CD14-positive monocyte (primary cell): ENCODE measurements at regions not wholly inside any gene's neighbourhood (a gene's known extent, or its start where the extent isn't known, plus 50 kb on each side); places are given as distances from the start of the nearest gene placed in this dataset.

Experiments used
- DNase-seq, 3 donors: peaks; one replicate each; pipeline ENCODE4 v3.0.0-alpha.2; 2011 to 2022
- H2AFZ ChIP-seq: 2 replicates; pipeline ENCODE4 v1.6.0; 2012; ENCODE audit warnings: mild to moderate bottlenecking, low read depth, low read length, inconsistent platforms; ENCODE audit not compliant: insufficient read depth, poor library complexity, severe bottlenecking
- H3K27ac ChIP-seq, 2 donors: 1 replicate in 1 of 2; 2 replicates in 1 of 2; pipeline ENCODE4 v1.5.1; 2012 to 2013; ENCODE audit warnings: low read length in 2 of 2, control low read depth in 1 of 2, inconsistent platforms in 1 of 2, low read depth in 1 of 2, mild to moderate bottlenecking in 1 of 2
- H3K27me3 ChIP-seq, 2 donors: one replicate each; pipeline versions ENCODE4 v1.6.0 to v1.6.1; 2011 to 2013; ENCODE audit warnings: low read length in 2 of 2; ENCODE audit not compliant: control insufficient read depth in 2 of 2, insufficient read depth in 2 of 2
- H3K36me3 ChIP-seq, 2 donors: replicated peaks in 1 of 2; 1 replicate in 1 of 2; 2 replicates in 1 of 2; pipeline versions ENCODE4 v1.5.1 to v1.6.1; 2012 to 2013; ENCODE audit warnings: low read length in 2 of 2, control low read depth in 1 of 2, inconsistent platforms in 1 of 2, mild to moderate bottlenecking in 1 of 2; ENCODE audit not compliant: insufficient read depth in 2 of 2, control insufficient read depth in 1 of 2
- H3K4me1 ChIP-seq, 2 donors: 1 replicate in 1 of 2; 2 replicates in 1 of 2; pipeline versions ENCODE4 v1.5.1 to v1.6.1; 2012 to 2013; ENCODE audit warnings: low read length in 2 of 2, control low read depth in 1 of 2, inconsistent platforms in 1 of 2, mild to moderate bottlenecking in 1 of 2, moderate library complexity in 1 of 2; ENCODE audit not compliant: insufficient read depth in 2 of 2, control insufficient read depth in 1 of 2
- H3K4me2 ChIP-seq: replicated peaks from 2 replicates; pipeline ENCODE3; 2012; ENCODE audit warnings: low read length, moderate library complexity, mild to moderate bottlenecking; ENCODE audit not compliant: poor library complexity, severe bottlenecking; ENCODE audit errors: extremely low read depth
- H3K4me3 ChIP-seq, 3 experiments: fragments of 200-600 bp in 1 of 3; sonication (generic) in 1 of 3; replicated peaks in 1 of 3; 1 replicate in 2 of 3; 2 replicates in 1 of 3; pipeline ENCODE4 v1.5.1; 2011 to 2013; ENCODE audit warnings: low read length in 3 of 3, mild to moderate bottlenecking in 3 of 3, control low read depth in 2 of 3, low read depth in 2 of 3, inconsistent platforms in 1 of 3, moderate library complexity in 1 of 3
- H3K79me2 ChIP-seq: 2 replicates; pipeline ENCODE4 v1.6.0; 2012; ENCODE audit warnings: mild to moderate bottlenecking, control low read depth, inconsistent platforms, low read length, moderate library complexity; ENCODE audit not compliant: insufficient read depth
- H3K9ac ChIP-seq: 2 replicates; pipeline ENCODE4 v1.6.0; 2017; ENCODE audit warnings: low read length, mild to moderate bottlenecking; ENCODE audit not compliant: insufficient read depth, poor library complexity, severe bottlenecking
- H3K9me3 ChIP-seq, 2 donors: replicated peaks in 1 of 2; 1 replicate in 1 of 2; 2 replicates in 1 of 2; pipeline versions ENCODE4 v1.5.1 to v1.6.1; 2012 to 2013; ENCODE audit warnings: low read length in 2 of 2, control low read depth in 1 of 2; ENCODE audit not compliant: control insufficient read depth in 1 of 2, insufficient read depth in 1 of 2
- H4K20me1 ChIP-seq: 2 replicates; pipeline ENCODE4 v1.6.0; 2012; ENCODE audit warnings: mild to moderate bottlenecking, low read length, control low read depth, moderate library complexity; ENCODE audit not compliant: insufficient read depth
- H3K27ac Mint-ChIP-seq, 7 donors: one replicate each; pipeline ENCODE4 v1.8.0; 2020; ENCODE audit warnings: mild to moderate bottlenecking in 7 of 7, mixed read lengths in 7 of 7, moderate library complexity in 6 of 7, inconsistent platforms in 2 of 7
- H3K27me3 Mint-ChIP-seq, 3 donors: one replicate each; pipeline ENCODE4 v1.8.0; 2021 to 2022; ENCODE audit warnings: low read depth in 3 of 3, mild to moderate bottlenecking in 3 of 3, mixed read lengths in 3 of 3, moderate library complexity in 3 of 3, inconsistent platforms in 1 of 3
- H3K36me3 Mint-ChIP-seq, 2 donors: one replicate each; pipeline ENCODE4 v1.8.0; 2020; ENCODE audit warnings: mixed read lengths in 2 of 2, inconsistent platforms in 1 of 2, mild to moderate bottlenecking in 1 of 2
- H3K4me1 Mint-ChIP-seq: one replicate; pipeline ENCODE4 v1.8.0; 2020; ENCODE audit warnings: mild to moderate bottlenecking, mixed read lengths
- H3K4me3 Mint-ChIP-seq, 2 donors: one replicate each; pipeline ENCODE4 v1.8.0; 2020; ENCODE audit warnings: mild to moderate bottlenecking in 2 of 2, mixed read lengths in 2 of 2, moderate library complexity in 1 of 2
- H3K9me3 Mint-ChIP-seq, 7 donors: one replicate each; pipeline ENCODE4 v1.8.0; 2020 to 2022; ENCODE audit warnings: mixed read lengths in 7 of 7, mild to moderate bottlenecking in 6 of 7, moderate library complexity in 6 of 7, inconsistent platforms in 2 of 7
- WGBS: methylation state at CpG from one replicate; pipeline ENCODE4 v1.1.5; 2013; ENCODE audit warnings: missing lambda C conversion rate; ENCODE audit not compliant: insufficient coverage; 5-methylcytosine and 5-hydroxymethylcytosine counted together
- intact Hi-C, 2 donors: fragments of 100-400 bp; cut with micrococcal nuclease; formaldehyde crosslinking; loops; one replicate each; pipeline versions ENCODE4 v1.15.0 to v1.15.1; 2023
- TF ChIP-seq, protein P1 (sequence below): fragments of 200-600 bp; IDR thresholded peaks from one replicate; pipeline ENCODE4 v1.8.0; 2022; ENCODE audit warnings: antibody characterized with exemption, mild to moderate bottlenecking

DNA sequence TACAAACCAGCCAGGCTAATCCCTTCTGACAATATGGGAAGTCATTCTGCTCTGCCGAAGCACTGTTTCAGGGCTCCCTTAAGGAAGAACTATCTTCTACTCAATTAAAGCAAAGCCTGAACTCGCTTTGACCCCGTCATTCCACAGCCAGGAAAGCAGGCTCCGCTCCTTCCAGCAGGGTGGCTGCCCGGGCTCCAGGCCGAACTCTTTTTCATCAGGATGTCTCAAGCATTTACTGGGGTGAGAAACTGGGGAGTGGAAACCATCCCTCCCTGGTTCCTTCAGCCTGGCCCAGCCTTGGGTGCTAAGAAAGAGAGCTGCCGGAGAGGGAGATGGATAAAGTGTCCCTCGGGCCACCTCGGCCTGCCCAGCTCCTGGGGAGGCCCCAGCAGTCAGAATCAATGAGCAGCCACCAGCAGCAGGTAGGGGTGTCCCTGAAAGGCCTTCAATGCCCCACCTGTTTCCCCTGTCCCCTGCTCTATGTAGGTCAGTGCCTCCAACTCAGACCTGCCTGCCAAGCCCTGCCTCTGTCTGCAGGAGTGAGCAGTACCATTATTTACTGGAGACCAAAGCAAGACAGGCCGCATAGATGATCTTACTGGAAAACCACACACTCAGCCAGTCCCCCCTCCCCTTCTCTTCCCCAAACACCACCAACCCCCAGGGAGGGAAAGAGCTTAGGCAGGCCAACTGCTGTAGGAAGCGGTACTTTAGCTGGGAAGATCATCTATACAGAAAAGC lies 225.6 kb upstream of the TLE3 start:
- Histone ChIP-seq H4K20me1 (no peaks in the 10 kb centered on the region), H3K27ac (no peak overlapping the region), H3K9ac (no peak overlapping the region), H3K36me3 (no peaks in the 10 kb centered on the region), H3K4me1 (peaks cover 56 to 64% of the 10 kb centered on the region in 2 donors), H3K9me3 (no peaks in the 10 kb centered on the region), H3K4me2 (no peak overlapping the region), H3K27me3 (no peaks in the 10 kb centered on the region), H3K4me3 (no peak overlapping the region), H3K79me2 (no peaks in the 10 kb centered on the region), H2AFZ (no peak overlapping the region)
- 55% methylated on average over 4 of the region's 11 CpGs for WGBS
- Mint-ChIP-seq H3K27ac (no peak overlapping the region), H3K27me3 (peaks cover 1 to 11% (median 5%) of the 10 kb centered on the region in 3 donors), H3K36me3 (peaks cover 0 to 3% of the 10 kb centered on the region in 2 donors), H3K9me3 (peaks cover 0 to 2% (median 0%) of the 10 kb centered on the region in 7 donors), H3K4me3 (no peak overlapping the region), H3K4me1 (peaks cover 64% of the 10 kb centered on the region)
- intact Hi-C loops, result no loop called here
- no peak for DNase-seq
- TF ChIP-seq, protein P1, sequence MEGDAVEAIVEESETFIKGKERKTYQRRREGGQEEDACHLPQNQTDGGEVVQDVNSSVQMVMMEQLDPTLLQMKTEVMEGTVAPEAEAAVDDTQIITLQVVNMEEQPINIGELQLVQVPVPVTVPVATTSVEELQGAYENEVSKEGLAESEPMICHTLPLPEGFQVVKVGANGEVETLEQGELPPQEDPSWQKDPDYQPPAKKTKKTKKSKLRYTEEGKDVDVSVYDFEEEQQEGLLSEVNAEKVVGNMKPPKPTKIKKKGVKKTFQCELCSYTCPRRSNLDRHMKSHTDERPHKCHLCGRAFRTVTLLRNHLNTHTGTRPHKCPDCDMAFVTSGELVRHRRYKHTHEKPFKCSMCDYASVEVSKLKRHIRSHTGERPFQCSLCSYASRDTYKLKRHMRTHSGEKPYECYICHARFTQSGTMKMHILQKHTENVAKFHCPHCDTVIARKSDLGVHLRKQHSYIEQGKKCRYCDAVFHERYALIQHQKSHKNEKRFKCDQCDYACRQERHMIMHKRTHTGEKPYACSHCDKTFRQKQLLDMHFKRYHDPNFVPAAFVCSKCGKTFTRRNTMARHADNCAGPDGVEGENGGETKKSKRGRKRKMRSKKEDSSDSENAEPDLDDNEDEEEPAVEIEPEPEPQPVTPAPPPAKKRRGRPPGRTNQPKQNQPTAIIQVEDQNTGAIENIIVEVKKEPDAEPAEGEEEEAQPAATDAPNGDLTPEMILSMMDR, result no peak

GRCh38 chr15:70322051-70322668 lies 224.4 kb upstream of the TLE3 start:
- no peak overlapping the region for H3K4me2 ChIP-seq
- H3K4me1 ChIP-seq, result peaks cover 46 to 53% of the 10 kb centered on the region in 2 donors
- intact Hi-C loops, result no loop called here
- no peak overlapping the region for H3K4me3 ChIP-seq
- peaks cover 0 to 3% of the 10 kb centered on the region in 2 donors for H3K36me3 Mint-ChIP-seq
- H3K9me3 ChIP-seq, result no peaks in the 10 kb centered on the region
- no peaks in the 10 kb centered on the region for H3K79me2 ChIP-seq
- H3K36me3 ChIP-seq, result no peaks in the 10 kb centered on the region
- H4K20me1 ChIP-seq, result no peaks in the 10 kb centered on the region
- no peak overlapping the region for H3K27ac ChIP-seq
- H3K9ac ChIP-seq, result no peak overlapping the region
- H3K27ac Mint-ChIP-seq, result peak overlapping the region in 5 of 7 donors; percentile 2 to 33 (median 21)
- H3K4me1 Mint-ChIP-seq, result peaks cover 53% of the 10 kb centered on the region
- H3K27me3 Mint-ChIP-seq, result peaks cover 1 to 7% (median 3%) of the 10 kb centered on the region in 3 donors
- H3K9me3 Mint-ChIP-seq, result peaks cover 0 to 2% (median 0%) of the 10 kb centered on the region in 7 donors
- H3K27me3 ChIP-seq, result no peaks in the 10 kb centered on the region
- 100% methylated on average over 3 of the region's 6 CpGs for WGBS
- no peak overlapping the region for H2AFZ ChIP-seq
- TF ChIP-seq, protein P1, result no peak
- no peak for DNase-seq
- H3K4me3 Mint-ChIP-seq, result no peak overlapping the region
